HG03442 (cell line): ENCODE measurements at regions not wholly inside any gene's neighbourhood (a gene's known extent, or its start where the extent isn't known, plus 50 kb on each side); places are given as distances from the start of the nearest gene placed in this dataset.

Experiments
- ATAC-seq: cut with Tn5 transposase; IDR thresholded peaks from one replicate; pipeline ENCODE4 v1.9.1; 2021; ENCODE audit warnings: mild to moderate bottlenecking, moderate library complexity; ENCODE audit not compliant: unreplicated experiment

DNA sequence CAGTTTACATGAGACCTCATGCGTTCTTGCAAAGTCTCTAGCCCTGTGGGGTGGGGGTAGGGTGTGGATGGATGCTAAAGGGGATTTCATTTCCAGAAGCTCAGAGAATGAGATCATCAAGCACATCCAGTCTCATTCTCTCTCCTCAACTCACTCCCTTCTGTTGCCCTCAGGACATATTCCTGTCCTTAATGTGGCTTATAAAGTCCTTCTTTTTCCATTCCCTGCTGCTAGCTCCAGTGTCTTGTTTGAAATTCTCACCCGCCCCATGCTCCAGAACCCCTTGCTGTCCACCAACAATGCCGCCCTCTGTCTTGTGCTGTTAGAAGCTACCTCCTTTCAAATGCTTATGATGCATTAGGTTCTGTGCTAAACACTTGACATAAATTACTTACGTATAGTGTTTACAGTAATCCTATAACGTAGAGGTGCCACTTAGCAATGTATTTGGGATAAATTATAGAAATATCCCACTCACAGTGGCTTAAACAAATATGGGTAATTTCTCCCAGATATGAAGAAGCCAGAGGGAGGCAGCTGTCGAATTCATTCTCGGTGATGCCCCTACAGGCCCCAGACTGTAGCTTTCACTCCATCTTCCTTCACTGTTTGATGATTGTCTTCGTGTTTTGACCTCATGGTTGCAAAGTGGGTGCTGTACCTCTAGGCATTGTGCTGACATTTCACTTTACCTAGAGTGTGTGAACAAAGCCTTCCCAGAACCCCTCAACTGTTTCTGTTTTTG is 273.1 kb upstream of the TBL1XR1 start:
- ATAC-seq, result no peak

- no peak for ATAC-seq
Observed at GRCh38 chr3:177471733-177472480, 274.6 kb upstream of the TBL1XR1 start.

DNA sequence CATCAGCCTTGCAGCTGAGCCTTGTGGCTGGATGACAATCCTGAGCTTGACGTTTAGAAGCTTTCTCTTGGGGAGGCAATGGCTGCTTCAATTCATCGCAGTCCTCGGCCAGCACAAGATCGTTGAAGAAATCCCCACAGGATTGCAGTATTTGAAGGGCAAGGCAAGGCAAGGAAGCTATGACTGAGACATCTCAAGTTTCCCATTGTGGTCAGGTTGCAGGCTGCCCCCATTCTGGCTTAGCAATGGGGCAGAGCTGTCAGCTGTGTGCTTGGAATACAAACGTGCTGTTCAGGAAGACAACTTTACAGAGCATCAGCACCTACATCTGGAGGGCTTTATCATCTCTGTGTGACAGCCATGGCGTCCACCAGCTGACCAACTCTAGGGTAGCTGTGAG is 275.9 kb upstream of the TBL1XR1 start:
- no peak for ATAC-seq

DNA sequence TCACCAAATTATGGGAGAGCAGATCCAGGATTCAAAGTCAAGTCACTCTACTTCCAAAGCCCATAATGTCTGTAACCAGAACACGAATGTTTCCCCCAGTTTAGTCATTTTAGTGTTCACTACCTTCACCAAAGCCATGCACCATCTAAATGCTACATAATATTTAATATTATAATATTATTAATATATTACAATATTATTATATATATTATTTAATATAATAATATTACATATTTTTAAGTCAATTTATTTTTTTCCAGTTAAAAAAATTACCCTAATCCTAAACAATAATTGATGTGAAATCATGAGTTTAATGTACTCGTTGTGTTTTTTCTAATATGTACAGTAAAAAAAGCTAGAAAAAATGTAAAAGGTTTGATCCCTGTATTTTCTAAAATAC is 276.6 kb upstream of the TBL1XR1 start:
- ATAC-seq, result no peak

DNA sequence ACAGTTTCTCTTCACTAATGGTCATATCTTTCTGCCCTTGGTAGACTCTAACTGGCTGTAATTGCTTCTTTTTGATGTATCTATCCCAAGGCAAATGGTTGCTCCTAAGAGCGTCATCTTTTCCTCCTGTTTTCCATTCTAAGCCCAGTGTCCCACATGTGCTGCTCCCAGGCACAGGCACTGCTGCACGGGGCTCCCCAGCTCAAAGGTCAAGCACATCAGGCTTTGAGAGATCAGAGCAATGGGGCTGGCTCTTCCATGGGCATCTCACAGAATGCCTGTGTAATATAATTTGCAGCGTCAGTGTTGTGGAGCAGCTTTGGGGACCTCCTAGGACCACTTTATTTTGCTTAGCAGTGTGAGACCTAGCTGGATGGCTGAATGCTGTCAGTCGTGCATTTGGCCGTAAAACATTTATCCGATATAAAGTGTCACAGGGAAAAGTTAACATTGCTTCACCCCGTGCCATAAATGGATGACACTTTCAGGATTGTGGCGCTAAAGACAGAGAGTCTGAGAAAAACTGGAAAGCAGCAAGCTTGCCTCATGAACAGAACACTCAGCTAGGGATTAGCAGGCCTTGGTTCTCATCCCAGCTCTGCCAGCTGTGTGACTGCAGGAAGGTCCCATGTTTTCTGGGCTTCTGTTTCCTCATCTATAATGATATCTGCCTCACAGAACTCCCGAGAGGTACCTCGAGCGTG is 277.5 kb upstream of the TBL1XR1 start:
- no peak for ATAC-seq

DNA sequence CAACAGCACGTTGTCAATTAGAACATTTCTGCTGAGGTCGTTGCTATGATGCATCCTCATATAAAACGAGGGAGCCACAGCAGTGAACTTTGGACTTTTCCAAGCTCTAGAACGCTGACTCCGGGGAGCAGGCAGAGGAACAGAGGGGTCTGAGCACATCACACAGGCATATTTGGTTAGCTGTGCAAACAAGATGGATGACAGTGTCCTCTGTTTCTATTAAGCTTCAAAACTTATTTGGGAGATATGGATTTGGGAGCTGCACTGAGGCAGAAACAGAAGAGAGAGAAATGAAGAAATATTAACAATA is 278.0 kb upstream of the TBL1XR1 start:
- no peak for ATAC-seq

DNA sequence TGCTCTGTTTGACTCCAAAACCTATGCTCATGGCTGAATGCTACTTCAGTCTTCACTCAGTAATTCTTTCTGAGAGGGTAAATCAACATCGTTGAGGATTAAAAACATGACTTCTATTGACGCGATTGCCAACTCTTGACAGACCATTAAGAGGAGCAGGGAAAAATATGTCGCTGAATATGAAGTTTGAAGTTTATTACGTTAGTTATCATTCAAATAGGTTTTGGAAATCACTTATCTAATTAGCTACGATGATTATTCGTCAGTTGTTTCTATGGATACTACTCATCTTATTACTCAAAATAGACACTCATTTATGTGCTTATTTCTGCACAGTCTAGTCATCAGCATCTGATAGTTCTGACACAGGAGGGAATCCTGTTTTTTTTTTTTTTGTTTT is 279.2 kb upstream of the TBL1XR1 start:
- no peak for ATAC-seq

- ATAC-seq, result no peak
Observed at GRCh38 chr3:177476921-177477435, 279.7 kb upstream of the TBL1XR1 start.

DNA sequence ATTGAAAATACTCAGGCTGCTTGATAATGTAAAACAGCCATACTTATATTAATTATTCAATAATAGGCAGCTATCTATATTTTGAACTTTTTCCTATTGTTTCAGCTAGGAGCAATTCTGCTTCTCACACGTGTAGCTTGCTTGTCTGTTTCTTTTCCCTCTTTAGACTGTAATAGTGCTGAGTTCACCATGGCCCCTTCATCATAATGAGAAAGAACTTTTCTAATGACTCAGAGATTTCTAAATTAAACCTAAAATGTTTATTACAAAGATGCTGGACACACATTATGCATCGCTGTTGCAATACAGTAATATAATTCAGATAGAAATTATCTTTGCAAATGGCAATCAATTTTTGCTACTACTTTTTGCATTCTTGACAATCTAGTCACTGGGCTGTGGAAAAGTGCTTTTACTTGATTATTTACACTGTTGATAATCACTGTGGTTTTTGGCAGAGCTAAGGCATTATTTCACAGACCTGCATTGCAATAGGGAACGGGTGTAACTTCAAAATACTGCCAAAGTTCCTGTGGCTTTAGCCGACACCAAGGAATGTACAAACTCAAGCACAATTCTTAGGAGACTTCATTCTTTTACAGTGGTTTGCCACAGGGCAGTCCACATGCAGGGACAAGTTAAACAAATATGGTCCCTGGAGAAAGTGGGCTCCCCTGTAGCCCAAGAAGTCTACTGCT is 281.0 kb upstream of the TBL1XR1 start:
- ATAC-seq, result no peak

GRCh38 chr3:177479630-177480029 is 282.3 kb upstream of the TBL1XR1 start:
- ATAC-seq, result no peak

GRCh38 chr3:177481329-177481728 is 284.0 kb upstream of the TBL1XR1 start:
- no peak for ATAC-seq

DNA sequence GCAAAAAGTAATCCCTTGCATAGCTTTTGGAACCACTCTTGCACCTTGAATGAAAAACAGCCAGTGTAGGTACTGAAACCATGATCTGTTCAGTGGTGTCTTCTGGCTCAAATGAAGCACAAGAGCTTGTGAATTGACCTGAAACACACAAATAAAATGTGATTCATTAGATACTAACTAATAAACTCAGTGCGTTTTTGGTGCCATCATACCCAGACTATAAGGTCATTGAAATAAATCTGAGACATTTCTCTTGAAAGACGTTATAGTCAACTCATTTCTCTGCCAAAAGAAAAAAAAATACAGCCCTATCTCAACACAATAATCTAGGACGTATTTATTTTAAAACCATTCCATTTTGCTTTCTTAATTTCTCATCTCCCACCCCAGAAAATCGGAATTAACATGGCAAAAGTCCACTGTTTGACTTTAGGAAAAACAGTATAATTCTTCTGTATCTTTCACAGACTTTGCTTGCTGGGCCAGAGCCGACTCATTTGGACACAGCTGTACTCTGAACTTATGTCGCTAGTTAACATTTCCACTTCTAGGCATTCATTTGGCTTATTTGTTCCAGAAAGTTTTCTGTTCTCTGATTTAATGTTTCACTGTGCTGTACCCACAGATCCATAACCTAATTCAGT is 284.9 kb upstream of the TBL1XR1 start:
- no peak for ATAC-seq

- ATAC-seq, result no peak
Observed at GRCh38 chr3:177483182-177483967, 286.1 kb upstream of the TBL1XR1 start.

DNA sequence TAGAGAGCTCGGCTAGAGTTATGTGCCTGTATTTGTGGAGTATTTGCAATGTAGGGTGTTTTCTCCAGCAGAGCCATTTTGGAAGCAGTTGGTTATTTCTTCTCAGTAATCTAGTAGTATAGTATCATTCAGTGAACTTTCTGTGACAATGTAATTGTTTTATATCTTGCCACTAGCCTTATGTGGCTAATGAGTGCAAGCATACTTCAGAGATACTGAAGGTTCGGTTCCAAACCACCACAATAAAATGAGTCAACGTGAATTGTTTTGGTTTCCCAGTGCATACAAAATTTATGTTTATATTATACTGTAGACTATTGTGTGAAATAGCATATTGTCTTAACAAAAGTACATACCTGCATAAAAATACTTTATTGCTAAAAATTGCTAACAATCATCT is 286.9 kb upstream of the TBL1XR1 start:
- ATAC-seq, result no peak

DNA sequence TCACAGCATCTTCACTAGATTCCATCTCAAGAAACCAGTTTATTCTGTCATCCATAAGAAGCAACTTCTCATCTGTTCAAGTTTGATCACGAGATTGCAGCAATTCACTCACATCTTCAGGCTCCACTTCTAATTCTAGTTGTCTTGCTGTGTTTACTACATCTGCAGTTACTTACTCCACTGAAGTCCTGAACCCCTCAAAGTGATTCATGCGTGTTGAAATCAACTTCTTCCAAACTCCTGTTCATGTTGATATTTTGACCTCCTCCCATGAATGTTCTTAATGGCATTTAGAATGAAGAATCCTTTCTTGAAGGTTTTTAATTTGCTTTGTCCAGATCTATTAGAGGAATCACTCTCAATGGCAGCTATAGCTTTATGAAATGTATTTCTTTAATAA is 287.6 kb upstream of the TBL1XR1 start:
- ATAC-seq, result no peak

DNA sequence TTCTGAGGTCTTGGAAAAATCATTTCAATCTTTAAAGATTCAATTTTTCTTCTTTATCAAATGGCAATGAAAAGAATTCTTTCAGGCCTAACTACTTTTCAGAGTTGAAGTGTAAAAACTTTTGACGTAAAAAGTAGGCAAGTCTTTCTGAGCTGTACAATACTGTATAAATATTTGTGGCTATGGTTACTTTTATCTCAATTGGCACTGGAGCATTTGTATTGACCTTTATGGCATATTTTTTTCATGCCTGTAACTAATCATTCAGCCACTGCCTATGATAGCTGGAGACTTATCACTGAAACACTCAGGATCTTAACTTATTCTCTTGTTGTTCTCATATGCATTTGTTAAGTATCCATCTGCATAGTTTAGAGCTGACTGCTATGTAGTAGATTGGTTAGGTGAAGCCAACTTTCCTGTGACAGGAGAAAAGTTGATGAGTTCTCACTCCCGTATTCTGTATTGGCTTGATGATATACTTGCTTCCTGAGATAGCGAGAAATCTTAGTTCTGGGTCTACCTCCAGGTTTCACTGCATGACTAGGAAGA is 290.4 kb upstream of the TBL1XR1 start:
- no peak for ATAC-seq

DNA sequence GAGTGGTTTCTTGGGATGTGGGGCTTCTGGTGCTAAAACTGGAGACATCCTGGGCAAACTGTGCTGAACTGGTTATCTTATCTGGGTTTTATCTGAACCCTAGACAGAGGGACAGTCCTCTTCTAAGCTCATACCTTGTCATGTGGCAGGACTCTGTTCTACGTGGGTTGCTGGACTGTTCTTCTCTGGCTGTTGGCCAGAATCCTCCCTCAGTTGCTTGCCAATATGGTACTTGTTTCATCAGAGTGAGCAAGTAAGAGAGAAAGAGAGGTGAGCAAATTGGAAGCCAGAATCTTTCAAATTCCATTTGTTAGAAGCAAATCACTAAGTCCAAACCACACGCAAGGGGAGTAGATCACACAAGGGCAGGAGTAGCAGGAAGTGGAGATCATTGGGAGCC is 291.5 kb upstream of the TBL1XR1 start:
- ATAC-seq, result no peak

GRCh38 chr3:177490626-177491025 is 293.3 kb upstream of the TBL1XR1 start:
- ATAC-seq, result no peak

- ATAC-seq, result no peak
Observed at GRCh38 chr3:177491296-177492032, 294.2 kb upstream of the TBL1XR1 start.
